Uterus (tissue), 3 donors: ENCODE measurements at regions not wholly inside any gene's neighbourhood (a gene's known extent, or its start where the extent isn't known, plus 50 kb on each side); places are given as distances from the start of the nearest gene placed in this dataset.

Source experiments
- DNase-seq, 2 donors: peaks; one replicate each; pipeline ENCODE4 v3.0.0-alpha.2; 2019 to 2020
- H3K27ac ChIP-seq, 2 donors: fragments of 200-600 bp; sonication (generic); 1 replicate in 1 of 2; 2 replicates in 1 of 2; pipeline ENCODE4 v1.5.1; 2016 to 2018
- H3K27me3 ChIP-seq, 2 donors: fragments of 200-600 bp; sonication (generic); one replicate each; pipeline ENCODE4 v1.5.1; 2018 to 2019; ENCODE audit warnings: control low read depth in 1 of 2
- H3K36me3 ChIP-seq, 2 donors: fragments of 200-600 bp; sonication (generic); one replicate each; pipeline ENCODE4 v1.5.1; 2019; ENCODE audit warnings: control low read depth in 1 of 2
- H3K4me1 ChIP-seq, 2 donors: fragments of 200-600 bp; sonication (generic); one replicate each; pipeline ENCODE4 v1.5.1; 2018 to 2019; ENCODE audit warnings: control low read depth in 1 of 2
- H3K4me3 ChIP-seq, 2 donors: fragments of 200-600 bp; sonication (generic); 1 replicate in 1 of 2; 2 replicates in 1 of 2; pipeline ENCODE4 v1.5.1; 2018 to 2019; ENCODE audit warnings: mild to moderate bottlenecking in 1 of 2
- H3K9me3 ChIP-seq, 2 donors: fragments of 200-600 bp; sonication (generic); one replicate each; pipeline ENCODE4 v1.5.1; 2019; ENCODE audit warnings: control low read depth in 1 of 2
- POLR2A ChIP-seq, 2 donors: fragments of 450-650 bp; IDR thresholded peaks; one replicate each; pipeline ENCODE4 v1.6.1; 2016; ENCODE audit warnings: antibody characterized with exemption in 2 of 2, mild to moderate bottlenecking in 1 of 2, moderate library complexity in 1 of 2
- intact Hi-C: fragments of 100-400 bp; cut with DNase I; formaldehyde crosslinking; loops from one replicate; pipeline ENCODE4 v1.15.1; 2023; ENCODE audit warnings: low total_unique reads
- TF ChIP-seq, protein P1 (sequence below), 4 experiments: fragments of 200-600 bp in 2 of 4; fragments of 450-650 bp in 2 of 4; sonication (generic) in 2 of 4; IDR thresholded peaks; one replicate each; pipeline ENCODE4 v1.5.1; 2016 to 2019; ENCODE audit warnings: antibody characterized with exemption in 4 of 4, mild to moderate bottlenecking in 2 of 4, moderate library complexity in 1 of 4
- donor health status: DM: yes; HTN: yes; CAD: no.

DNA sequence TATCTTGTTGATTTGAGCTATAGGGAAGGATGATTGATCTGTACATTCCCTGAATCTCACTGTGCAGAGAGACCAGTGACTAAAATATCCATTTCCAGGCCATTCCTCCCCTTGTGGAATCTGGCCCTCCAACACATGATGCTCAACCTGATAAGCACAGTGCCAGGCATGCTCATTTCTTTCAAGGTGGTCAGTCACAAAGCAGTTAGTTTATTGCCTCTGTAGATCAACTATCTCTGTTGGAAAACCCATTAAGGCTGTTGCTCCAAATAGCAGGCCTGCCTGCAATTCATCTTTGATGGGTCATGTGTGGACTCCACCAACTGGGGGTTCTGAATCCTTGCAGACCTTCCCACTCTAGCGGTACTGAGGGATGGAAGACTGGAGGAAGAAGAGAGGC, 168.6 kb upstream of the FOXK1 start:
- TF ChIP-seq, protein P1, sequence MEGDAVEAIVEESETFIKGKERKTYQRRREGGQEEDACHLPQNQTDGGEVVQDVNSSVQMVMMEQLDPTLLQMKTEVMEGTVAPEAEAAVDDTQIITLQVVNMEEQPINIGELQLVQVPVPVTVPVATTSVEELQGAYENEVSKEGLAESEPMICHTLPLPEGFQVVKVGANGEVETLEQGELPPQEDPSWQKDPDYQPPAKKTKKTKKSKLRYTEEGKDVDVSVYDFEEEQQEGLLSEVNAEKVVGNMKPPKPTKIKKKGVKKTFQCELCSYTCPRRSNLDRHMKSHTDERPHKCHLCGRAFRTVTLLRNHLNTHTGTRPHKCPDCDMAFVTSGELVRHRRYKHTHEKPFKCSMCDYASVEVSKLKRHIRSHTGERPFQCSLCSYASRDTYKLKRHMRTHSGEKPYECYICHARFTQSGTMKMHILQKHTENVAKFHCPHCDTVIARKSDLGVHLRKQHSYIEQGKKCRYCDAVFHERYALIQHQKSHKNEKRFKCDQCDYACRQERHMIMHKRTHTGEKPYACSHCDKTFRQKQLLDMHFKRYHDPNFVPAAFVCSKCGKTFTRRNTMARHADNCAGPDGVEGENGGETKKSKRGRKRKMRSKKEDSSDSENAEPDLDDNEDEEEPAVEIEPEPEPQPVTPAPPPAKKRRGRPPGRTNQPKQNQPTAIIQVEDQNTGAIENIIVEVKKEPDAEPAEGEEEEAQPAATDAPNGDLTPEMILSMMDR (IDR thresholded peaks at IDR 0.05), result no peak
- TF ChIP-seq POLR2A (IDR thresholded peaks at IDR 0.05), result no peak
- DNase-seq, result no peak
- H3K4me1 ChIP-seq, result no peaks in the 10 kb centered on the region
- H3K36me3 ChIP-seq, result no peaks in the 10 kb centered on the region
- no peak overlapping the region for H3K27ac ChIP-seq
- H3K4me3 ChIP-seq, result no peak overlapping the region
- H3K27me3 ChIP-seq, result no peaks in the 10 kb centered on the region
- intact Hi-C loops, result no loop called here
- no peaks in the 10 kb centered on the region for H3K9me3 ChIP-seq

DNA sequence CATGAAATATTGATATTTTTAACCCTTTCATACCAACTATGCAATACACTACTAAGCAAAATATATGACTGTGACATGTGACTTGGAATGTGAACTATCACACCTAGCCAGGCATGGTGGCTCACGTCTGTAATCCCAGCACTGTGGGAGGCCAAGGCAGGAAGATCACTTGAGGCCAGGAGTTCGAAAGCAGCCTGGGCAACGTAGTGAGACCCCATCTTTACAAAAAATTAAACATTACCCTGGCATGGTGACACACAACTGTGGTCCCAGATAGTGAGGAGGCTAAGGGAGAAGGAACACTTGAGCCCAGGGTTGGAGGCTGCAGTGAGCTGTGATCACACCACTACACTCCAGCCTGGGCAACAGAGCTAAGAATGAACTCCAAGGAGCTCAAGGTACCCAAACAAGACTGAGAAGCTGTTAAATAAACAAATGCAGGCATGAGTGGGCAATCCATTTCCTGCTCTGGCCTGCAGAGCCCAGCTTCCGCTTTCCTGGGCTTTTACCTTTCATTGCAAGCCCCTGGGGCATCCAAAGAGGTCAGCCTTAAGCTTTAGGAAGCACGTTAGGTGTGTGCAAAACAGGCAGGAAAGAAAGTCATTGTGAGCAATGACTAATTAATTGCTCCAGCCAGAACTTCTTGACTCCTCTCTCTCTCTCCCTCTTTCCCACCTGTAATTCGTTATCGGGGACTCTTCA, 162.1 kb upstream of the FOXK1 start:
- DNase-seq, result no peak
- Histone ChIP-seq H3K9me3 (no peaks in the 10 kb centered on the region), H3K4me3 (no peak overlapping the region), H3K27ac (no peak overlapping the region), H3K4me1 (no peaks in the 10 kb centered on the region), H3K27me3 (no peaks in the 10 kb centered on the region), H3K36me3 (no peaks in the 10 kb centered on the region)
- intact Hi-C loops, result no loop called here
- TF ChIP-seq POLR2A (IDR thresholded peaks at IDR 0.05), result no peak
- TF ChIP-seq, protein P1 (IDR thresholded peaks at IDR 0.05), result no peak

- Histone ChIP-seq H3K27me3 (no peaks in the 10 kb centered on the region), H3K4me3 (no peak overlapping the region), H3K27ac (no peak overlapping the region), H3K36me3 (no peaks in the 10 kb centered on the region), H3K4me1 (no peaks in the 10 kb centered on the region), H3K9me3 (no peaks in the 10 kb centered on the region)
- intact Hi-C loops, result no loop called here
- no peak for DNase-seq
- no peak for TF ChIP-seq POLR2A (IDR thresholded peaks at IDR 0.05)
- TF ChIP-seq, protein P1 (IDR thresholded peaks at IDR 0.05), result no peak
Observed at GRCh38 chr7:4523219-4523618, 158.9 kb upstream of the FOXK1 start.

GRCh38 chr7:4523873-4524272, 158.2 kb upstream of the FOXK1 start:
- Histone ChIP-seq H3K4me3 (no peak overlapping the region), H3K4me1 (no peaks in the 10 kb centered on the region), H3K27ac (no peak overlapping the region), H3K36me3 (no peaks in the 10 kb centered on the region), H3K9me3 (no peaks in the 10 kb centered on the region), H3K27me3 (no peaks in the 10 kb centered on the region)
- DNase-seq, result no peak
- no peak for TF ChIP-seq POLR2A (IDR thresholded peaks at IDR 0.05)
- TF ChIP-seq, protein P1 (IDR thresholded peaks at IDR 0.05), result no peak
- intact Hi-C loops, result no loop called here

DNA sequence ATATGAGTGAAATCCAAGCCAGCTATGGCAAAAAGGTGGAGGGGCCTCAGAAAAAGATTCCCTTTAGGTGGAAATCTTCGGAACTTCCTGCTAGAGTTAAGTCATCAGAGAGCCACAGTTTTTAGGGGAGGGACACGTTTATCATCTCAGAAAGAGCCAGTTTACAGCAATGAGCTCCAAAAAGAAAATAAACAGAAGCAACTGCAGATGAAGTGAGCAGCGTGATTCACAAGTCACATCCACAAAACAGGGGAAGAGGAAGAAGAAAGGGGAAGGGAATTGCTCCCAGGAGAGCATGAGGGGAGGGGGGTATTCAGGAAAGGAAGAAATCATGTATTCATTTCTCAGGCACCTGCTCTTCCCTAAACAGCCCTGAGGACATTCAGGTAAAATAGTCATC, 156.2 kb upstream of the FOXK1 start:
- H3K9me3 ChIP-seq, result no peaks in the 10 kb centered on the region
- no peaks in the 10 kb centered on the region for H3K36me3 ChIP-seq
- no peaks in the 10 kb centered on the region for H3K4me1 ChIP-seq
- no peak for DNase-seq
- no peak for TF ChIP-seq POLR2A (IDR thresholded peaks at IDR 0.05)
- TF ChIP-seq, protein P1 (IDR thresholded peaks at IDR 0.05), result no peak
- H3K27ac ChIP-seq, result no peak overlapping the region
- intact Hi-C loops, result no loop called here
- H3K27me3 ChIP-seq, result no peaks in the 10 kb centered on the region
- no peak overlapping the region for H3K4me3 ChIP-seq
